GM12878 (cell line): ENCODE measurements at regions not wholly inside any gene's neighbourhood (a gene's known extent, or its start where the extent isn't known, plus 50 kb on each side); places are given as distances from the start of the nearest gene placed in this dataset.

Experiments used
- BCLAF1 ChIP-seq: fragments of 450-650 bp; IDR thresholded peaks from 2 replicates; pipeline ENCODE4 v1.6.1; 2017; ENCODE audit warnings: antibody characterized with exemption, mild to moderate bottlenecking, moderate library complexity
- DPF2 ChIP-seq: fragments of 450-650 bp; IDR thresholded peaks from 2 replicates; pipeline ENCODE4 v1.6.1; 2017; ENCODE audit warnings: mild to moderate bottlenecking
- EGR1 ChIP-seq, 2 experiments: IDR thresholded peaks; 1 replicate in 1 of 2; 2 replicates in 1 of 2; pipeline ENCODE4 v1.6.1; 2011 to 2012; ENCODE audit warnings: low read depth in 2 of 2, low read length in 2 of 2, borderline replicate concordance in 1 of 2, mild to moderate bottlenecking in 1 of 2, moderate library complexity in 1 of 2
- LARP7 ChIP-seq: fragments of 450-650 bp; IDR thresholded peaks from 2 replicates; pipeline ENCODE4 v1.6.1; 2017; ENCODE audit warnings: mild to moderate bottlenecking
- MEF2B ChIP-seq: fragments of 450-650 bp; IDR thresholded peaks from 2 replicates; pipeline ENCODE4 v1.6.1; 2018; ENCODE audit warnings: mild to moderate bottlenecking, moderate library complexity; ENCODE audit not compliant: partially characterized antibody, poor library complexity, severe bottlenecking
- MTA3 ChIP-seq: IDR thresholded peaks from 2 replicates; pipeline ENCODE4 v1.6.1; 2012; ENCODE audit warnings: low read length, inconsistent platforms, borderline replicate concordance
- SIN3A ChIP-seq: IDR thresholded peaks from 2 replicates; pipeline ENCODE4 v1.6.1; 2012; ENCODE audit warnings: low read depth, low read length, improper control_type of control experiment
- SMAD1 ChIP-seq: fragments of 450-650 bp; IDR thresholded peaks from 2 replicates; pipeline ENCODE4 v1.6.1; 2018; ENCODE audit warnings: mild to moderate bottlenecking, low read depth; ENCODE audit not compliant: partially characterized antibody
- SMARCA5 ChIP-seq: fragments of 450-650 bp; IDR thresholded peaks from 2 replicates; pipeline ENCODE4 v1.6.1; 2017; ENCODE audit warnings: mild to moderate bottlenecking
- SMC3 ChIP-seq: IDR thresholded peaks from 2 replicates; pipeline ENCODE4 v1.6.1; 2011; ENCODE audit warnings: low read length, improper control_type of control experiment, borderline replicate concordance
- ZNF24 ChIP-seq: fragments of 450-650 bp; IDR thresholded peaks from 2 replicates; pipeline ENCODE4 v1.6.1; 2017; ENCODE audit warnings: antibody characterized with exemption, mild to moderate bottlenecking
- ZNF384 ChIP-seq: IDR thresholded peaks from 2 replicates; pipeline ENCODE4 v1.6.1; 2012; ENCODE audit warnings: low read depth, mild to moderate bottlenecking, low read length, improper control_type of control experiment, borderline replicate concordance
- ZNF592 ChIP-seq: fragments of 450-650 bp; IDR thresholded peaks from 2 replicates; pipeline ENCODE4 v1.6.1; 2017; ENCODE audit warnings: mild to moderate bottlenecking, moderate library complexity
- TF ChIP-seq, protein P1 (sequence below): IDR thresholded peaks from 2 replicates; pipeline ENCODE4 v1.6.1; 2012; ENCODE audit warnings: improper control_type of control experiment, low read depth, low read length; ENCODE audit not compliant: insufficient replicate concordance
- TF ChIP-seq, protein P2 (sequence below): fragments of 450-650 bp; IDR thresholded peaks from 2 replicates; pipeline ENCODE4 v1.6.1; 2016; ENCODE audit warnings: mild to moderate bottlenecking

- TF ChIP-seq, protein P1, sequence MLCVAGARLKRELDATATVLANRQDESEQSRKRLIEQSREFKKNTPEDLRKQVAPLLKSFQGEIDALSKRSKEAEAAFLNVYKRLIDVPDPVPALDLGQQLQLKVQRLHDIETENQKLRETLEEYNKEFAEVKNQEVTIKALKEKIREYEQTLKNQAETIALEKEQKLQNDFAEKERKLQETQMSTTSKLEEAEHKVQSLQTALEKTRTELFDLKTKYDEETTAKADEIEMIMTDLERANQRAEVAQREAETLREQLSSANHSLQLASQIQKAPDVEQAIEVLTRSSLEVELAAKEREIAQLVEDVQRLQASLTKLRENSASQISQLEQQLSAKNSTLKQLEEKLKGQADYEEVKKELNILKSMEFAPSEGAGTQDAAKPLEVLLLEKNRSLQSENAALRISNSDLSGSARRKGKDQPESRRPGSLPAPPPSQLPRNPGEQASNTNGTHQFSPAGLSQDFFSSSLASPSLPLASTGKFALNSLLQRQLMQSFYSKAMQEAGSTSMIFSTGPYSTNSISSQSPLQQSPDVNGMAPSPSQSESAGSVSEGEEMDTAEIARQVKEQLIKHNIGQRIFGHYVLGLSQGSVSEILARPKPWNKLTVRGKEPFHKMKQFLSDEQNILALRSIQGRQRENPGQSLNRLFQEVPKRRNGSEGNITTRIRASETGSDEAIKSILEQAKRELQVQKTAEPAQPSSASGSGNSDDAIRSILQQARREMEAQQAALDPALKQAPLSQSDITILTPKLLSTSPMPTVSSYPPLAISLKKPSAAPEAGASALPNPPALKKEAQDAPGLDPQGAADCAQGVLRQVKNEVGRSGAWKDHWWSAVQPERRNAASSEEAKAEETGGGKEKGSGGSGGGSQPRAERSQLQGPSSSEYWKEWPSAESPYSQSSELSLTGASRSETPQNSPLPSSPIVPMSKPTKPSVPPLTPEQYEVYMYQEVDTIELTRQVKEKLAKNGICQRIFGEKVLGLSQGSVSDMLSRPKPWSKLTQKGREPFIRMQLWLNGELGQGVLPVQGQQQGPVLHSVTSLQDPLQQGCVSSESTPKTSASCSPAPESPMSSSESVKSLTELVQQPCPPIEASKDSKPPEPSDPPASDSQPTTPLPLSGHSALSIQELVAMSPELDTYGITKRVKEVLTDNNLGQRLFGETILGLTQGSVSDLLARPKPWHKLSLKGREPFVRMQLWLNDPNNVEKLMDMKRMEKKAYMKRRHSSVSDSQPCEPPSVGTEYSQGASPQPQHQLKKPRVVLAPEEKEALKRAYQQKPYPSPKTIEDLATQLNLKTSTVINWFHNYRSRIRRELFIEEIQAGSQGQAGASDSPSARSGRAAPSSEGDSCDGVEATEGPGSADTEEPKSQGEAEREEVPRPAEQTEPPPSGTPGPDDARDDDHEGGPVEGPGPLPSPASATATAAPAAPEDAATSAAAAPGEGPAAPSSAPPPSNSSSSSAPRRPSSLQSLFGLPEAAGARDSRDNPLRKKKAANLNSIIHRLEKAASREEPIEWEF = peak; percentile 90
- TF ChIP-seq MEF2B = peak; percentile 99
- TF ChIP-seq DPF2 = peak; percentile 64
- TF ChIP-seq LARP7 = 0 out of 2 replicates have a peak, but pooled peaks have one; percentile 57
- peak; percentile 98 for TF ChIP-seq ZNF24
- TF ChIP-seq, protein P2, sequence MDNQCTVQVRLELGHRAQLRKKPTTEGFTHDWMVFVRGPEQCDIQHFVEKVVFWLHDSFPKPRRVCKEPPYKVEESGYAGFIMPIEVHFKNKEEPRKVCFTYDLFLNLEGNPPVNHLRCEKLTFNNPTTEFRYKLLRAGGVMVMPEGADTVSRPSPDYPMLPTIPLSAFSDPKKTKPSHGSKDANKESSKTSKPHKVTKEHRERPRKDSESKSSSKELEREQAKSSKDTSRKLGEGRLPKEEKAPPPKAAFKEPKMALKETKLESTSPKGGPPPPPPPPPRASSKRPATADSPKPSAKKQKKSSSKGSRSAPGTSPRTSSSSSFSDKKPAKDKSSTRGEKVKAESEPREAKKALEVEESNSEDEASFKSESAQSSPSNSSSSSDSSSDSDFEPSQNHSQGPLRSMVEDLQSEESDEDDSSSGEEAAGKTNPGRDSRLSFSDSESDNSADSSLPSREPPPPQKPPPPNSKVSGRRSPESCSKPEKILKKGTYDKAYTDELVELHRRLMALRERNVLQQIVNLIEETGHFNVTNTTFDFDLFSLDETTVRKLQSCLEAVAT = peak; percentile 64
- TF ChIP-seq EGR1 (IDR thresholded peaks at IDR 0.05; ENCODE audit: borderline replicate concordance in 1 of 2, low read depth in 2 of 2, low read length in 2 of 2) = no peak
- TF ChIP-seq ZNF384 = peak; percentile 41; the same call in 1 of the 2 replicates
- TF ChIP-seq MTA3 = no peak
- TF ChIP-seq BCLAF1 = no peak
- TF ChIP-seq SMAD1 = peak; percentile 57
- TF ChIP-seq ZNF592 = no peak; the same call in none of the 2 replicates
- peak; percentile 15; the same call in 1 of the 2 replicates for TF ChIP-seq SMC3
- TF ChIP-seq SIN3A = no peak
- 0 out of 2 replicates have a peak, but pooled peaks have one; percentile 31 for TF ChIP-seq SMARCA5
These were observed 392.1 kb downstream of the SOX9 start (continued) for GRCh38 chr17:72512649-72513556.
